MM.1S (cell line): ENCODE measurements at regions not wholly inside any gene's neighbourhood (a gene's known extent, or its start where the extent isn't known, plus 50 kb on each side); places are given as distances from the start of the nearest gene placed in this dataset.
"Not testable (repeated sequence)": the region's sequence is repeated elsewhere in the genome, so short reads cannot be mapped to it uniquely, and the experiment has no call there.

Experiments used
- DNase-seq: peaks from one replicate; pipeline ENCODE4 v3.0.0-alpha.2; 2015
- H2AFZ ChIP-seq: fragments of 300-600 bp; sonication (generic); 2 replicates; pipeline ENCODE4 v1.6.0; 2016; ENCODE audit warnings: antibody characterized with exemption, low read length
- H3F3A ChIP-seq: fragments of 300-600 bp; sonication (generic); 2 replicates; pipeline ENCODE4 v1.6.1; 2016; ENCODE audit warnings: mild to moderate bottlenecking, antibody characterized with exemption, low read length, moderate library complexity, mixed read lengths; ENCODE audit not compliant: insufficient read depth
- H3K27ac ChIP-seq: fragments of 300-600 bp; sonication (generic); 2 replicates; pipeline ENCODE4 v1.5.1; 2016; ENCODE audit warnings: mild to moderate bottlenecking, low read length
- H3K27me3 ChIP-seq: fragments of 300-600 bp; sonication (generic); replicated peaks from 2 replicates; pipeline ENCODE4 v1.6.0; 2016; ENCODE audit warnings: low read length; ENCODE audit not compliant: insufficient read depth
- H3K36me3 ChIP-seq: fragments of 300-600 bp; sonication (generic); replicated peaks from 2 replicates; pipeline ENCODE4 v1.6.1; 2016; ENCODE audit warnings: mild to moderate bottlenecking, low read length, mixed read lengths; ENCODE audit not compliant: insufficient read depth
- H3K4me1 ChIP-seq: fragments of 300-600 bp; sonication (generic); 2 replicates; pipeline ENCODE4 v1.6.1; 2016; ENCODE audit warnings: low read length, mixed read lengths
- H3K4me2 ChIP-seq: fragments of 300-600 bp; sonication (generic); 2 replicates; pipeline ENCODE4 v1.6.0; 2016; ENCODE audit warnings: low read depth, low read length
- H3K4me3 ChIP-seq: fragments of 300-600 bp; sonication (generic); 2 replicates; pipeline ENCODE4 v1.5.1; 2016; ENCODE audit warnings: low read length, mixed read lengths
- H3K79me2 ChIP-seq: fragments of 300-600 bp; sonication (generic); 2 replicates; pipeline ENCODE4 v1.6.1; 2016; ENCODE audit warnings: mixed run types, low read length, mixed read lengths
- H3K9ac ChIP-seq: fragments of 300-600 bp; sonication (generic); 2 replicates; pipeline ENCODE4 v1.6.1; 2016; ENCODE audit warnings: low read length, mixed read lengths
- H3K9me2 ChIP-seq: fragments of 300-600 bp; sonication (generic); replicated peaks from 2 replicates; pipeline ENCODE4 v1.6.1; 2016; ENCODE audit warnings: mild to moderate bottlenecking, low read length, mixed read lengths; ENCODE audit not compliant: insufficient read depth
- H3K9me3 ChIP-seq: fragments of 300-600 bp; sonication (generic); replicated peaks from 2 replicates; pipeline ENCODE4 v1.6.1; 2016; ENCODE audit warnings: mild to moderate bottlenecking, low read length, mixed read lengths; ENCODE audit not compliant: insufficient read depth
- H4K20me1 ChIP-seq: fragments of 300-600 bp; sonication (generic); 2 replicates; pipeline ENCODE4 v1.6.1; 2016; ENCODE audit warnings: mild to moderate bottlenecking, low read length, moderate library complexity, mixed read lengths; ENCODE audit not compliant: insufficient read depth
- CTCF ChIP-seq: fragments of 300-600 bp; sonication (generic); IDR thresholded peaks from 2 replicates; pipeline ENCODE4 v1.5.1; 2016; ENCODE audit warnings: antibody characterized with exemption, low read length, mixed read lengths
- EZH2 ChIP-seq: fragments of 300-600 bp; sonication (generic); optimal IDR thresholded peaks from 2 replicates; pipeline ENCODE3; 2017; ENCODE audit warnings: low read depth, mild to moderate bottlenecking, antibody characterized with exemption, low read length, mixed read lengths
- EZH2phosphoT487 ChIP-seq: fragments of 300-600 bp; sonication (generic); IDR thresholded peaks from 2 replicates; pipeline ENCODE4 v1.6.1; 2018; ENCODE audit warnings: antibody characterized with exemption, low read length

- H3K27ac ChIP-seq, result no peak overlapping the region
- H3F3A ChIP-seq, result no peaks in the 10 kb centered on the region
- no peaks in the 10 kb centered on the region for H4K20me1 ChIP-seq
- no peak for TF ChIP-seq EZH2phosphoT487
- TF ChIP-seq CTCF, result peak; percentile 34
- H3K79me2 ChIP-seq, result no peaks in the 10 kb centered on the region
- H3K27me3 ChIP-seq, result no peaks in the 10 kb centered on the region
- DNase-seq, result no peak
- H3K9me3 ChIP-seq, result no peaks in the 10 kb centered on the region
- H2AFZ ChIP-seq, result no peak overlapping the region
- H3K4me1 ChIP-seq, result no peaks in the 10 kb centered on the region
- H3K4me2 ChIP-seq, result no peak overlapping the region
- H3K9me2 ChIP-seq, result no peaks in the 10 kb centered on the region
- H3K36me3 ChIP-seq, result no peaks in the 10 kb centered on the region
- H3K4me3 ChIP-seq, result no peak overlapping the region
- H3K9ac ChIP-seq, result no peak overlapping the region
Observed at GRCh38 chr1:221543529-221544120, 198.3 kb downstream of the DUSP10 start.

GRCh38 chr1:221548942-221549341 lies 192.9 kb downstream of the DUSP10 start:
- no peaks in the 10 kb centered on the region for H3K9me3 ChIP-seq
- no peaks in the 10 kb centered on the region for H3K36me3 ChIP-seq
- H3K79me2 ChIP-seq, result no peaks in the 10 kb centered on the region
- H3K9me2 ChIP-seq, result no peaks in the 10 kb centered on the region
- no peak overlapping the region for H3K27ac ChIP-seq
- H3K4me2 ChIP-seq, result no peak overlapping the region
- no peaks in the 10 kb centered on the region for H3K4me1 ChIP-seq
- no peak overlapping the region for H3K4me3 ChIP-seq
- H3K9ac ChIP-seq, result no peak overlapping the region
- H4K20me1 ChIP-seq, result no peaks in the 10 kb centered on the region
- TF ChIP-seq EZH2phosphoT487, result no peak
- TF ChIP-seq CTCF, result no peak
- no peak for TF ChIP-seq EZH2
- H2AFZ ChIP-seq, result no peak overlapping the region
- H3F3A ChIP-seq, result no peaks in the 10 kb centered on the region
- no peaks in the 10 kb centered on the region for H3K27me3 ChIP-seq
- DNase-seq, result no peak

GRCh38 chr1:221549815-221550214 lies 192.1 kb downstream of the DUSP10 start:
- Histone ChIP-seq H3K4me3 (no peak overlapping the region), H3K9me2 (no peaks in the 10 kb centered on the region), H3K4me2 (no peak overlapping the region), H3K79me2 (no peaks in the 10 kb centered on the region), H4K20me1 (no peaks in the 10 kb centered on the region), H3K4me1 (no peaks in the 10 kb centered on the region), H3K27me3 (no peaks in the 10 kb centered on the region), H3K27ac (no peak overlapping the region), H3K9ac (no peak overlapping the region), H2AFZ (no peak overlapping the region), H3K36me3 (no peaks in the 10 kb centered on the region), H3K9me3 (no peaks in the 10 kb centered on the region), H3F3A (no peaks in the 10 kb centered on the region)
- TF ChIP-seq CTCF (no peak), EZH2phosphoT487 (no peak), EZH2 (no peak)
- DNase-seq, result no peak

- not testable (repeated sequence) for H3K27ac ChIP-seq, H3K36me3 ChIP-seq, H4K20me1 ChIP-seq, H3K79me2 ChIP-seq, H3K4me1 ChIP-seq, H2AFZ ChIP-seq, H3K4me3 ChIP-seq, H3K9ac ChIP-seq, H3K4me2 ChIP-seq, DNase-seq, H3K9me2 ChIP-seq, H3K27me3 ChIP-seq, H3K9me3 ChIP-seq, H3F3A ChIP-seq
Observed at GRCh38 chr1:221552792-221553191, 189.1 kb downstream of the DUSP10 start.
